ENCODE measurements at regions not wholly inside any gene's neighbourhood (a gene's known extent, or its start where the extent isn't known, plus 50 kb on each side); places are given as distances from the start of the nearest gene placed in this dataset.

DNA sequence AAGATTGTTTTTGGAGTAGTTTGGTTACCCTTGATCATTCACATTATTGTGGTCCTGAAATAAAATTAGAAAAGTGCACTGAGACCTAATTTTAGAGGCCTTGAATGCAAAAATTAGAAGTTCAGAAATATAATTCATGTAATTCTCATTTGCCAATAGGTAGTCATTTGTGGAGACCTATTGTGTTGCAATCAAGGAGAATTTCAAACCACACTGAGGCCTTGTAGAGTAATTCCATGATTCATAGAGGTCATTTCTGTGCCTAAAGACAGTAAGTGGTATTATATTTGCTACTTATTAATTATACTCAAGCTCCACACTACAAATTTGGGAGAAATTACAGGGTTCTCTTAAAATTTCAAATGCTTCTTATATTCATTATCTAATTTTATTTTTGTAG is 946.8 kb upstream of the POT1 start:
- TF ChIP-seq EP300 (IDR thresholded peaks at IDR 0.05; ENCODE audit: borderline replicate concordance) (no peak), ZBTB7A (IDR thresholded peaks at IDR 0.05; ENCODE audit: low read depth) (no peak), CREB1 (IDR thresholded peaks at IDR 0.05; ENCODE audit: low read depth) (no peak)

Measured in Ishikawa (cell line).